Left lung (tissue), 4 donors: ENCODE measurements at regions not wholly inside any gene's neighbourhood (a gene's known extent, or its start where the extent isn't known, plus 50 kb on each side); places are given as distances from the start of the nearest gene placed in this dataset.

Experiments
- ATAC-seq: fragments of 200-7000 bp; cut with Tn5 transposase; one replicate; pipeline ENCODE4 v1.9.1; 2020; ENCODE audit warnings: moderate library complexity
- DNase-seq, 4 donors: peaks; one replicate each; pipeline ENCODE4 v3.0.0-alpha.2; 2013 to 2020
- H3K27ac ChIP-seq, 2 donors: fragments of 200-600 bp; sonication (generic) in 1 of 2; one replicate each; pipeline versions ENCODE4 v1.5.0 to v1.8.0; 2020 to 2021
- H3K27me3 ChIP-seq, 2 donors: fragments of 200-600 bp; sonication (generic) in 1 of 2; one replicate each; pipeline versions ENCODE4 v1.5.0 to v1.8.0; 2020 to 2021
- H3K36me3 ChIP-seq, 2 donors: fragments of 200-600 bp; sonication (generic) in 1 of 2; one replicate each; pipeline versions ENCODE4 v1.5.0 to v1.8.0; 2020 to 2021
- H3K4me1 ChIP-seq, 2 donors: fragments of 200-600 bp; one replicate each; pipeline ENCODE4 v1.8.0; 2021
- H3K4me3 ChIP-seq, 2 donors: fragments of 200-600 bp; sonication (generic) in 1 of 2; one replicate each; pipeline versions ENCODE4 v1.5.0 to v1.8.0; 2020 to 2021; ENCODE audit warnings: mild to moderate bottlenecking in 1 of 2
- H3K9me3 ChIP-seq, 2 donors: fragments of 200-600 bp; sonication (generic) in 1 of 2; one replicate each; pipeline versions ENCODE4 v1.5.0 to v1.8.0; 2020 to 2021
- CTCF ChIP-seq, 2 donors: fragments of 200-600 bp; sonication (generic) in 1 of 2; IDR thresholded peaks; one replicate each; pipeline versions ENCODE4 v1.5.0 to v1.8.0; 2021; ENCODE audit warnings: antibody characterized with exemption in 2 of 2
- intact Hi-C, 2 donors: fragments of 100-400 bp; cut with DNase I; formaldehyde crosslinking; loops; one replicate each; pipeline versions ENCODE4 v1.11.2 to v1.14.2; 2022
- donor health status: DM: no; HTN: yes; CAD: no.
- donor health status: DM: no; HTN: no; CAD: no.

- Histone ChIP-seq H3K9me3 (no peaks in the 10 kb centered on the region), H3K4me3 (no peak overlapping the region), H3K36me3 (peaks cover 0 to 23% of the 10 kb centered on the region in 2 donors), H3K4me1 (peaks cover 22 to 93% of the 10 kb centered on the region in 2 donors), H3K27ac (no peak overlapping the region), H3K27me3 (no peaks in the 10 kb centered on the region)
- TF ChIP-seq CTCF (IDR thresholded peaks at IDR 0.05), result peak; percentile 62 to 65
- peak in 1 of 4 donors; percentile 50 for DNase-seq
- intact Hi-C loops, result loop anchor here in 1 of 2 donors (10.0 kb wide), 1 partner anchor 145 kb away; no protein-coding TSS in a partner anchor
- ATAC-seq, result peak; percentile 45
These were observed 88.0 kb upstream of the AK4 start for GRCh38 chr1:65059930-65060538.

- Histone ChIP-seq H3K27me3 (no peaks in the 10 kb centered on the region), H3K27ac (peak overlapping the region in 1 of 2 donors; percentile 33), H3K4me1 (peaks cover 18 to 80% of the 10 kb centered on the region in 2 donors), H3K36me3 (peaks cover 0 to 8% of the 10 kb centered on the region in 2 donors), H3K9me3 (no peaks in the 10 kb centered on the region), H3K4me3 (no peak overlapping the region)
- DNase-seq (no peak), ATAC-seq (no peak)
- intact Hi-C loops, result no loop called here
- TF ChIP-seq CTCF (IDR thresholded peaks at IDR 0.05), result no peak
These were observed 85.7 kb upstream of the AK4 start for GRCh38 chr1:65062339-65062738.

GRCh38 chr1:65063025-65063424, 85.0 kb upstream of the AK4 start:
- no peak for DNase-seq
- no peak for ATAC-seq
- Histone ChIP-seq H3K9me3 (no peaks in the 10 kb centered on the region), H3K36me3 (peaks cover 0 to 4% of the 10 kb centered on the region in 2 donors), H3K27ac (peak overlapping the region in 1 of 2 donors; percentile 33), H3K27me3 (no peaks in the 10 kb centered on the region), H3K4me3 (no peak overlapping the region), H3K4me1 (peaks cover 18 to 78% of the 10 kb centered on the region in 2 donors)
- TF ChIP-seq CTCF (IDR thresholded peaks at IDR 0.05), result no peak
- intact Hi-C loops, result no loop called here

GRCh38 chr1:65064981-65065380, 83.0 kb upstream of the AK4 start:
- Histone ChIP-seq H3K27ac (peak overlapping the region; percentile 98 to 99), H3K9me3 (no peaks in the 10 kb centered on the region), H3K36me3 (no peaks in the 10 kb centered on the region), H3K27me3 (no peaks in the 10 kb centered on the region), H3K4me3 (peak overlapping the region; percentile 81), H3K4me1 (peaks cover 13 to 66% of the 10 kb centered on the region in 2 donors)
- intact Hi-C loops, result no loop called here
- DNase-seq, result no peak
- no peak for TF ChIP-seq CTCF (IDR thresholded peaks at IDR 0.05)
- no peak for ATAC-seq

- DNase-seq, result peak in 2 of 4 donors; percentile 52 to 80
- Histone ChIP-seq H3K36me3 (no peaks in the 10 kb centered on the region), H3K4me3 (peak overlapping the region; percentile 81), H3K9me3 (no peaks in the 10 kb centered on the region), H3K27ac (peak overlapping the region; percentile 98 to 99), H3K4me1 (peaks cover 5 to 58% of the 10 kb centered on the region in 2 donors), H3K27me3 (no peaks in the 10 kb centered on the region)
- no peak for TF ChIP-seq CTCF (IDR thresholded peaks at IDR 0.05)
- peak; percentile 42 for ATAC-seq
- intact Hi-C loops, result no loop called here
These were observed 82.2 kb upstream of the AK4 start for GRCh38 chr1:65065524-65066418.
